GM12872 (cell line): ENCODE measurements at regions not wholly inside any gene's neighbourhood (a gene's known extent, or its start where the extent isn't known, plus 50 kb on each side); places are given as distances from the start of the nearest gene placed in this dataset.

Experiments
- TF ChIP-seq, protein P1 (sequence below): IDR thresholded peaks from 3 replicates; pipeline ENCODE4 v1.5.1; 2011; ENCODE audit warnings: low read depth, mild to moderate bottlenecking, low read length, moderate library complexity; ENCODE audit not compliant: insufficient read depth

DNA sequence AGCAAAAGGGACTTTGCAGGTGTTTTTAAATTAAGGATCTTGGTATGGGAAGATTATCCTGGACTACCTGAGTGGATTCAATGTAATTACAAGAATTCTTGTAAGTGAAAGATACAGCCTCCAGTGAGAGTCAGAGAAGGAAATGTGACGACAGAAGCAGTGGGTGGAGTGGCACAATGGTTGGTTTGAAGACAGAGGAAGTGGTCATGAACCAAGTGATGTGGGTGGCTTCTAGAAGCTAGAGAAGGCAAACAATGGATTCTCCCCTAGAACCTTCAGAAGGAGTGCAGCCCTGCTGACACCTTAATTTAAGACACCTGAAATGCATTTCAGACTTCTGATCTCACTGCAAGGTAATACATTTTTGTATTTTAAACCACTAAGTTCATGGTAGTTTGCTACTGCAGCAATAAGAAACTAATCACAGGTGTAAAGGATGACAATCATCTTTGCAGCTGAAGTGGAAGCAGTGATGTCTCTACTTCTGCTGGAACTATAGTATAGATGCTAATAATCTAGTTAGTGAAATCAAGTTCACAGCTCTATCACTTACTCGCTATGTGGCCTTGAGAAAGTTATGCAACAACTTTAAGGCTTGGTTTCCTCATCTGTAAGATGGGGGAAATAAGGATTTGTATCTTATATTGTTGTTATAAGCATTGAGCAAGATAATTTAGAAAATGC lies 403.4 kb upstream of the SUCLG2 start:
- TF ChIP-seq, protein P1, sequence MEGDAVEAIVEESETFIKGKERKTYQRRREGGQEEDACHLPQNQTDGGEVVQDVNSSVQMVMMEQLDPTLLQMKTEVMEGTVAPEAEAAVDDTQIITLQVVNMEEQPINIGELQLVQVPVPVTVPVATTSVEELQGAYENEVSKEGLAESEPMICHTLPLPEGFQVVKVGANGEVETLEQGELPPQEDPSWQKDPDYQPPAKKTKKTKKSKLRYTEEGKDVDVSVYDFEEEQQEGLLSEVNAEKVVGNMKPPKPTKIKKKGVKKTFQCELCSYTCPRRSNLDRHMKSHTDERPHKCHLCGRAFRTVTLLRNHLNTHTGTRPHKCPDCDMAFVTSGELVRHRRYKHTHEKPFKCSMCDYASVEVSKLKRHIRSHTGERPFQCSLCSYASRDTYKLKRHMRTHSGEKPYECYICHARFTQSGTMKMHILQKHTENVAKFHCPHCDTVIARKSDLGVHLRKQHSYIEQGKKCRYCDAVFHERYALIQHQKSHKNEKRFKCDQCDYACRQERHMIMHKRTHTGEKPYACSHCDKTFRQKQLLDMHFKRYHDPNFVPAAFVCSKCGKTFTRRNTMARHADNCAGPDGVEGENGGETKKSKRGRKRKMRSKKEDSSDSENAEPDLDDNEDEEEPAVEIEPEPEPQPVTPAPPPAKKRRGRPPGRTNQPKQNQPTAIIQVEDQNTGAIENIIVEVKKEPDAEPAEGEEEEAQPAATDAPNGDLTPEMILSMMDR: no peak

GRCh38 chr3:68056556-68056955 lies 402.1 kb upstream of the SUCLG2 start:
- TF ChIP-seq, protein P1: no peak

GRCh38 chr3:68055215-68055614 lies 400.8 kb upstream of the SUCLG2 start:
- TF ChIP-seq, protein P1: no peak

GRCh38 chr3:68049776-68050175 lies 395.4 kb upstream of the SUCLG2 start:
- TF ChIP-seq, protein P1: no peak

- TF ChIP-seq, protein P1: no peak
Measured at GRCh38 chr3:68045976-68046375, 391.6 kb upstream of the SUCLG2 start.

DNA sequence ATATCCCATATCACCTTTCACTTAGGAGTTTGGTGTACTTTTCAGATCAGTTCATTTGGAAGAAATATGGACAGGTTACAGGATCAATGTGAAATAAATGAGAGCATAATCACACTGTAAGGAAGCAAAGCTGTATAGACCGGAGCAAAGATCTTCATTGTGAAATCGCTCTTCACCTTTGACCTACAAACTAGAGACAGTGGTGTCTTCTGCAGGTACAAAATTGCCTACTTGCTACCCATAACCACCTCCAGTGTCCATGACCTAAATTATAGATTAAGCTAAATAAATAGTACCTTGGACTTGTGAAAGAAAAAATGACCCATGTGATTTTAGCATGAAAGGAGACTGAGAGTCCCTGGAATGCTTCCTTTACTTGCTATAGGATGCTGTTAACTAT lies 379.5 kb upstream of the SUCLG2 start:
- TF ChIP-seq, protein P1: no peak

GRCh38 chr3:68032209-68032608 lies 377.8 kb upstream of the SUCLG2 start:
- TF ChIP-seq, protein P1: no peak
